GM19372 (cell line): ENCODE measurements at regions not wholly inside any gene's neighbourhood (a gene's known extent, or its start where the extent isn't known, plus 50 kb on each side); places are given as distances from the start of the nearest gene placed in this dataset.

Experiments
- ATAC-seq: cut with Tn5 transposase; IDR thresholded peaks from one replicate; pipeline ENCODE4 v1.9.1; 2021; ENCODE audit warnings: mild to moderate bottlenecking, low read depth, moderate library complexity; ENCODE audit not compliant: unreplicated experiment

DNA sequence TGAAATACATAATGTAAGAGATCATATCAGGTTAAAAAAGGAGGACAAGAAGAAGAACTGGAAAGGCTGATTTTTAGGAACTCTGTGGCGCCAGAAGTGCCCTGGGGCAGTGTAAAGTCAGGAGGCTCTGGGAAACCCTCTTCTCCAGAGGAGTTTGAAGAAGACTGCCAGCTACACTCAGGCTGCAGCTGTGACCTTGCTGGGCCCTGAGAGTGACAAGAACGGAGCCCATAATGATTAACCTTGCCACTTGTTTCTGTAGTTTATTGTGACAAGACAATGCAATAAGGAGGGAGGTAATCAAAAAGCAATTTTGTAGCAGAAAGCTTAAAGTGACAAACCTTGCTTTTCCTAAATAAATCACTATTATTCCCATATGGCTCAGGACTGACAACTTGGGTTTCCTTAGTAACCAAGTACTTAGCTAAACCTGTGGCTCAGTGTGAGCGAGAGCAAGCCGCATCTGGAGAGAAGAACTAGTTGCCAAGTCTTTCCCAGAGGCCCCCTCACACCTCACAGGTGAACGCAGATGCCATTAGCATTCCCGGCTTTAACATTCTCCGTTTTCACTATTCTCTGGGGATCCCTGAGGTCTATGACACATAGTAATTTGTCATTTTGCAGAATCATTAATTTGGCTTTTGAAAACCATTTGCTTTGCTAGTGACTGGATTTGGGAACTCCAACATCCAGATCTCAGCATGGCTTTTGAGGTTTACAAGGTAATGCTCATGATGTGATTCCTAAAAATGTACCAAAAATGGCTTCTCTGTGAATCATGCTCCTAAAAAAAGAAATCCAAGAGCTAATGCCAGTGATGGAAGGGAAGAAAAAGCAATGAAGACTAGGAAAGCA lies 115.9 kb downstream of the OMA1 start:
- no peak for ATAC-seq

GRCh38 chr1:58426918-58427317 lies 119.6 kb downstream of the OMA1 start:
- no peak for ATAC-seq

DNA sequence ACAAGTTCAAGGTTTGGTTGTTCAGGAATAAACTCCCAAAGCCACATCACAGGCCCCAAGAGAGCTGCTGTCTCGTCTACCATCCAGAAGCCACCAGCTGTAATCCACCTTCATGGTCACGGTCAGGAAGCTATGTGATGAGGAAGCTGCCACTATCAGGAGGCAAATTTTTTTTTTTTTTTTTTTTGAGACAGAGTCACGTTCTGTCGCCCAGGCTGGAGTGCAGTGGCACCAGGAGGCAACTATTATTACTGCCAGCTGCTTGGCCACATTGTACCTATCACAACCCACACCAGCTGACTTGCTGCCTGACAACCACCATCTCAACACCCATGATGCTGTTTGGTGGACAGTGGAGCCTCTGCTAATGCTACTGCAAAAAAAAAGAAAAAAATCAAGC lies 124.1 kb downstream of the OMA1 start:
- no peak for ATAC-seq

DNA sequence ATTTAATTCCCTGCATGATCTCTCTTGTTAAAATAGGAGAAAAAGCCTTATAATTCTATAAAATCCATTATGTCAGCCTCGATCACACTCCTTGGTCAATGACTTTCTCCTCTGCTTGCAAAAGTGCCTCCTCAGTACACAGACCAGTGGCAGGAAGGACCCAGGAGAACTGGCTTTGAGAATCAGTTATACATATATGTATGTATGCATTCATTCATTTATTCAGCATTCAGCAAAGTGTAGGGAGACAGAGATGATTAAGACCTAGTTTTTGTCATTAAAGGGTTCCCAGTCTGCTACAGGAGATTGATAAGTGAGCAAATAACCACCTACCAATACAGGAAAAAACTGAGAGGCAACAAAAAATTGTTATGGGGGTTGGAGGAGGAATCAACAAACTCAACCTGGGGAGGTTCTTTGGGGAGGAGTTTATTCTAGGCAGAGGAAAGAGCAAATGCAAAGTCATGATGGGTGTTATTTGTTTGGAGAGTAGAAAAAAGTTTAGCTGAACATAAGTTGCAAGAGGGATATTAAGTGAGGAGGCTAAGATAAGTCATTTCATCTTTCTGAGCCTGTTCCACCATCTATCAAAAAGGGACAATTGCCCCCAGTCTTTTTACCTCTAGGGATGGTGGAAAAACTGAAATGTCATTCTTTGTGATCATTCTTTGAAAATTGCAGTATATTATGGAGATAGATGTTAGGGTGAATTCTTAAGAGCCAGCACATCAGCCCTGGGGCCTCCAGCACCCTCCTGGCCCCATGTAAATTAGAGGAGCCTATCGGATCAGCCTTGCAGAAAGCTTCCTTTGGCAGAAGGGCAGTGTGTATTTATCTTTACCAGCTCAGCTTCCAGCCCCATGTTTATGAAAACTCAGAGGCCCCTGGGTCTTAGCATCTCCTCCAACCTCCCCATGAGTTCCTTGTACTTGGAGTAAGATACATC lies 128.0 kb downstream of the OMA1 start:
- no peak for ATAC-seq

- no peak for ATAC-seq
These were observed 134.4 kb downstream of the OMA1 start for GRCh38 chr1:58412071-58412580.

DNA sequence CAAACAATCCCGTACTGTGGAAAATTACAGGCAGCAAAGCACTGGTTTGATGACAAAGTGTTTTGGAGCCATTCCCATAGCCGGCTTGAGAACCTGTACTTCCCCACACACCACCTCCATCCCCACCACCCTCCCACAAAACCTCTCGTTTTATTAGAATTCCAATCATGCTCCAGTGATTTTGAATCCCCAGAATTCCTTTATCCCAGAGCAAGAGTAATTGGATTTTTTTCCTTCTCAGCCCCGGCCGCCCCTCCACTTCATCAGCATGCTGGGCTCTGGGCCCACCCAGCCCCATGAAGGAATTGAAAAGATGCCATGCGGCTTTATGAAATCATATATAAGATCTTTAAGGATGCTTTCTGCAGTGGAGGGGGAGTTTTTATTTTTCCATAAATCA lies 136.6 kb downstream of the OMA1 start:
- ATAC-seq = no peak

DNA sequence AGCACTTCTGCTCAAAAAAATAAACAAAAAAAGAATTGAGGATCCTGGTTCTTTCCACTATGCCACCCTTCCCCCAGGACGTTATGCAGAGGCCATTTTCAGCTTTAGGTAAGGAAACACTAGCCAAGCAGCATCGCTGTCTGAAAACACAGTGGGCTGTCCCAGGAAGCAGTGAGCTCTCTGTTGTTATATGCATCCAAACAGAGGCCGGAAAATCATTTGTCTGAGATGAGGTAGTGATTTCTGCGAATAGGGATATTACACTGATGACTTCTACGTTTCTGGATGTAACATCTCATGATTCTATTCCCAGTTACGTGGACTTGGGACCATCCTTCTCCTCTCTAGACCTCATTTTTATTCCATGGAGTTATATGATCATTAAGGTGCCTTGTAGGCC lies 137.2 kb downstream of the OMA1 start:
- no peak for ATAC-seq

GRCh38 chr1:58406301-58407071 lies 140.0 kb downstream of the OMA1 start:
- ATAC-seq = no peak

DNA sequence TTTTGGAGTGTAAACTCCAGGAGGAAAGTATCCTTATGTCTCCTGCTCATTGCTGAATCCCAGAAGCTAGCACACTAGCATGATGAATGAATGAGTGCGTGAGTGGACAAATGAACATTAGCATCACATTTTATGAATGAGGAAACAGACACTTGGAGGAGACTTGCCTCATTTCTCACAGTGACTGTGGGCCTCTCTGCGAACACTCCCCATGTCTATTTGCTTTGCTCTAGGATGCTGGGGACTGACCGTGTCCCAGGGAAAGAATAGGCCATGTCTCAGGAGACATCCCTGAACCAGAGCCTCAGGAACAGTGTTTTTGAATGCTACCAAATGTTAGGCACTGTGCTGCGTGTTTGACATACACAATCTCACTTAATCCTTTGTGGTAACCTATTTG lies 140.9 kb downstream of the OMA1 start:
- ATAC-seq = no peak

GRCh38 chr1:58403894-58404293 lies 142.6 kb downstream of the OMA1 start:
- ATAC-seq = no peak

- ATAC-seq = no peak
These were observed 144.1 kb downstream of the OMA1 start for GRCh38 chr1:58402444-58402843.

DNA sequence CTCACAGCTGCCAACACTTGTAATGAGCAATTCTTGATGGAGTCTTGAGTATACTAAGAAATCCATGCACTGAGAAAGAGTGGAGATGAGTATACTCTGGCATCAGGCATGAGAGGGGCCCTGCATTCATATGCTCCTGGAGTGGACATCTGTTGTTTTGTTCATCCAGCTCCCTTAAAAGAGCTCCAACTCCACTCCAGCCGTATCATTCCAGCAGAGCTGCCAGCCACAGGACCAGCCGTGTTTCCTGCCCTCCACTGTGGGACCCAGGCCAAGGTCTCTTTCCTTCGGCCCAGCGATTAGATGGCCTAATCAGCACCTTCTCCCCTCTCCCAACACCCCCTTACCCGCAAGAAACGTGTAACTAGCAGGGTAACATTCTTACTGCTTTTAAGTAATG lies 144.5 kb downstream of the OMA1 start:
- ATAC-seq = no peak

DNA sequence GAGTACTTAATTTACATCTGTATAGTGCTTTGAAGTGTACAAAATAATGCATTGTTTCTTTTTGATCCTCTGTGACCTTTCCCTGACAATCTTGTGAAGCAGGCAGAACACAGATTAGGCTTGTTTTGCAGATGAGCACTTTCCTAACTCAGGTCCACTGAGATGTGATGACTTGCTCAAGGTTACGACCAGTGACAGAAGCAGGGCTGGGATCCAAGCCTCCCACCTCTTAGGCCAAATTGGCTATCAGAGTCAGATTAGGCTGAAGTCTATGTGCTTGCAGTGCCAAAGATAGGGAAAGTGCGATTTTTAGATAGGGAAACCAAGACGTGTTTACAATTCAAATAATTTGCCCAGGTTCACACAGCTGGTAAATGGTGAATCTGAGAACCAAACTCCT lies 147.3 kb downstream of the OMA1 start:
- no peak for ATAC-seq

DNA sequence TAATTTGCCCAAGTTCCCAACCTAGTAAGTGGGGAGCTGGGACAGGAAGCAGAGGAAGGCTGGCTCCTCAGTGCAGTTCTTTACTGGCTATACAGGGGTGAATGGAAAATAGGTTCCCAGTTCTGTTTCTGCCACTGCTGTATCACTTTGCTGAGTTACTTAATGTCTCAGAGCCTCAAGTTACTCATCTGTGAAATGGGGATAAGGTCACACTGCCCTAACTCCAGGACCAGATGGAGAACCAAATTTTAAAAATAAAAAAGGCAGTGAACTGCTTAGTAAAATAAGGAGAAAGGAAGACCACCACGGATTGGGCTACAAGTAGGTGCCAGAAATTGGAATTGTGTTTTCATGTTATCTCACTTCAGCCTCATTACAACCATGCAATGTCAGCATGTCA lies 147.8 kb downstream of the OMA1 start:
- no peak for ATAC-seq

DNA sequence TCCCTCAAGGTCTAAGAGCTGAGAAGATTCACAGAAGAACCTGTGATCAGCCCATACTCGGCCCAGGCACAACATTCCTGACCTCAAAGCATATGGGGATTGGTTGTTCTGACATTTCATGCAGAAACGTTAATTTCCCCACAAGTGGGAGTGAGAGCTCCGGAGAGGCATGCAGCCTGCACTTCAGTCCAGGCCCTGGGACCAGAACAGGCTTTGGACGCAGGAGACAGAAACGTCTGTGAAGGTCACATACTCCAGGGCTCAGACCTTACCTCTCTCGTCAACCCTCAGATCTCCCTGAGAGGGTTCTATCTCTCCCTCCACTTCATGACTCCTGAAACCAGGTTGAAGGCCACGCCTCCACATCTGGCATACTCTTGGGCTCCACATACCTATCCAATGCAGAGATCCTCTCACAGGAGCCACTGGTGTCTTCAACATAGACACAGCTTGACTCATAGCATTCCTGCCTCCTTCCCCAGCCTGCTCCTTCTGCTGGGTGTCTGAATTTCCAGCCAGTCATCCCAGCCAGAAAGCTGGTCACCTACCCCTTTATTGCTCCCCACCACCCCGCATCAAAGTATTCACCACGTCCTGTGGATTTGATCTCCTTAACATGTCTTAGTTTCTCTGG lies 149.2 kb downstream of the OMA1 start:
- ATAC-seq = no peak

- no peak for ATAC-seq
These were observed 150.4 kb downstream of the OMA1 start for GRCh38 chr1:58396150-58396549.

- no peak for ATAC-seq
These were observed 151.2 kb downstream of the OMA1 start for GRCh38 chr1:58395355-58395754.

GRCh38 chr1:58392083-58392482 lies 154.4 kb downstream of the OMA1 start:
- ATAC-seq = peak; percentile 72

DNA sequence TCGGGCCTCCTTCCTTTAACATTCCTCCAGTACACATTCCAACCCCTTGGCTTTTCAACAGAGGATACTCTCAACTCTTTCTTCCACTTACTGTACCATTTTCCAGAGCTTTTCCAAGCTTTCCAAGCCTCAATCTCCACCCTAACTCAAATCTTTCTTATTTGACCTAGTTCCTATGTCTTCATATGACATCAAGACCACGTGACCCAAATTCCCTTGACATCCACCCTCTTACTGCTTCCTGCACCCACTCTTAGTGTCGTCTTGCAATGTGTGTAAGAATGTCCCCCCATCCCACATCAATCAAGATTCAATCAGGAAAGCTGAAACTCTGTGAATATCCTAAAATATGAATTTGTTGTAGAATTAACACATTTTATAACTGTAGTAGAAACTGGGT lies 155.0 kb downstream of the OMA1 start:
- no peak for ATAC-seq

GRCh38 chr1:58391056-58391455 lies 155.5 kb downstream of the OMA1 start:
- ATAC-seq = no peak
